GM18907 (cell line): ENCODE measurements at regions not wholly inside any gene's neighbourhood (a gene's known extent, or its start where the extent isn't known, plus 50 kb on each side); places are given as distances from the start of the nearest gene placed in this dataset.

Experiments used
- ATAC-seq: cut with Tn5 transposase; IDR thresholded peaks from one replicate; pipeline ENCODE4 v1.9.1; 2021; ENCODE audit warnings: mild to moderate bottlenecking, moderate library complexity; ENCODE audit not compliant: unreplicated experiment

DNA sequence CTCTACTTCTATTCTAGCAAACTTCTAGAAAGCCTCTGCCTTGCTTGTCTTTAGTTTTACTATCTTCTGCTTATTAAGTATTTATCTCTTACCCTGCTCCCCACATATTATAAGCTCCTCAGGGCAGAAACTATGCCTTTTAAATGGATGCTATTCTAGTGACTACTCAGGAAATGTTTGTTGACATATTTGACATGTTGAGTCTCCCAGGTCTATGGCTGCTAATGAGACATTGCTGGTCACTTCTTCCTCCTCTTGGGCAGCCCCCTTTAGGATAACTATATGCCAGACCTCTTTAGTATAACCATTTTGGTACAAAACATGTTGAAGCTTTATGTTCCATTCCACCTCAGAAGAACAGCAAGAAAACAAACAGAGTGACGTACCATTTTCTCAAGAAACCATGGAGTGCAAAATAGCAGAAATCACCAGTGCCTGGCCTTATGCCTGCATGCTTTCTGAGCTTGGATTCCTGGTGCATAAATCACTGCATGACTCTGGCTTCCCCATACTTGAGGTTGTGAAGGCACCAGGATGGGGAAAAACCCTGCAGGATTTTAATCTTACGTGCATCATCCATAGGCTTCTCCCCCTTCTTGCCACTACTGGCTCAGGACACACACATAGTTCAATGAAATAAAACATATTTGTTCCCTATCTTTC, 202.6 kb downstream of the TMX1 start:
- no peak for ATAC-seq

DNA sequence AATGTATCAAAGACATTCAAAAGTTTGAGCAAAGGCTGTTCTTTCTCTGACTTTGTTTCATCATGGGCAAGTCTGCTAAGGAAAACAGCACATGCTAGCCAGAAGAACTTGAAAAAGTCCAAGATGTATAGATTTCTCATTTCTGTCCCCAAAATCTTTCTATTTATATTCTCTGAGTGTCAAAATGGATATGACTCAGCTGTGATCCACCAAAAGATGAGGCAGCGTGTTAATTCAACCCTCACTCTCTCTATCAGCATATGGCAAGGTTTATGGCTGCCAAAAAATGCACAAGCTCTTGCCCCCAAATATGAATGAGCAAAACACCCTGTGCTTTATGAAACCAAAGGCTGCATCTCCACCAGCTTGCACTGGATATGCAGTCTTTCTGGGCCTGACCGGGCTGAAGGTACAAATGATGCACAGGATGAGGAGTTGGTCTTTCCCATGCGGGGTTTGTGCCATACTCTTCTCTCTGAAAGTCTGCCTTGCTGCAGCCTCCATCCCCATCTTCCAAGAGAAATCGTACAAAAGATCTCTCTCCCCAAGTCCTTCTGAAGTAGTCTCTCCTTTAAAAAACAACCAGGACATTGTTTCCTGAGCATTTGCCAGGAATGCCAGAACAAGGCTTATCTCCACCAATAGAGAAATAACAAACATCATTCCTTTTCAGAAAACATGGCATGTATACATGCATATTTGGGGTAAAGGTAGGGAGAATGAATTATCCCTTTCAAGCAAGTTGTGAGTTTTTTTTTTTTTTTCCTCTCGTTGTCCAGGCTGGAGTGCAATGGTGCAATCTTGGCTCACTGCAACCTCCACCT, 203.4 kb downstream of the TMX1 start:
- no peak for ATAC-seq

- ATAC-seq, result no peak
Observed at GRCh38 chr14:51444353-51445000, 204.4 kb downstream of the TMX1 start.

DNA sequence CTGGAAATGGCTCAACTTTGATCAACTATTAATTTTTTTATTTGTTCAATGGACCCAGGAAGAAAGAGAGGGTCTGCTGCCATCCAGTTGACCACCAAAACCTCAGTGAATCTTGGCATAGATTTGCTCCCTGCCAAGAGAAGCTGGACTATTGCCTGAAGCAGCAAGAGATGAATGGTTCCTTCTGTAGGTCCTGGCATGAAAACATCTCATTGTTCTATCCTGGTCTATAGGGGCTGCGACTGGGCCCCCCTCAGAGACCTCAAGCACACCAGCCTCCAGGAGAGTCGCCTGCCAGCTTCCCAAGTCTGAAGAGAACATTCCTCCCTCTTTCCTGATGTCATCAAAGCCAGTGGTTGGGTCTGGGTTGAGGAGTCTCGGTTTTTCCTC, 204.9 kb downstream of the TMX1 start:
- ATAC-seq, result no peak

- ATAC-seq, result no peak
Observed at GRCh38 chr14:51446771-51447170, 204.9 kb upstream of the FRMD6 start.

GRCh38 chr14:51447411-51447810, 204.3 kb upstream of the FRMD6 start:
- ATAC-seq, result no peak

DNA sequence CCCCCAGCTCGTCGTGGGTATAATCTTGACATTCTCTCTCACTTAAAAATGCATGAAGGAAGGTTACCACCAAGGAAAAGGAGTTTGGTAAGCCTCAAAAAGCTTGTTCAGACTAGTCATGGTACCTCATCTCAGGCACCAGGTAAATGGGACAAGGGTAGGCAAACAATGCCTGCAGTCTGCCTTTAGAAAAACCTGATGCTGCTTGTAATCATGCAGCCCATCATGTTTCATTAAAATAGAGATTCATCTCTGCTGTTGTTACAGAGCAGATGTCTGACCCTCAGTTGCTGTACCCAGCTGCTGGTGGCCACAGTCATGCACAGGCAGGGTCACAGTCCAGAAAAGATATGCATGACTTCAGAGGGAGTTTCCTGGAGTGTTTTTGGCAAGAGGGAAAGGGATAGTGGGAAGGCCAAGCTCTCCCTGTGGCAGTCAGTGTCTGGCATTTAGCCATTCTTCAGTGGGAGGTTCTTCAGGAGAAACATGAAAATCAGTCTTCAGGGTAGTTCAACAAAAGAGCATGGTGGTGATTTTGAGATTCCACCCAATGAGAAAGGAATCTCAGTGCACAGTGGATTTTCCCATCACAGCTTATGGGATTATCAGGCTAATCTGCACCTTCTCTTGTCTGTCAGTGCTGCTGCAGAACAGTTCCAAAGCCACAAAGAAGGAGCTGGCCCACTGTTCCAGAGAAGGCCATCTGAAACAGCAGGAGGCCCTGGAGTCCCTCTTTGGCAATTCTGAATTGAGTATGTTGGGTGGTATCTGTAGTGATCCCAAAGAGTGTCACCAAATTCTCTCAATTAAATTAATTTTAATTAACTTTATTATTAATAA, 202.7 kb upstream of the FRMD6 start:
- ATAC-seq, result no peak

DNA sequence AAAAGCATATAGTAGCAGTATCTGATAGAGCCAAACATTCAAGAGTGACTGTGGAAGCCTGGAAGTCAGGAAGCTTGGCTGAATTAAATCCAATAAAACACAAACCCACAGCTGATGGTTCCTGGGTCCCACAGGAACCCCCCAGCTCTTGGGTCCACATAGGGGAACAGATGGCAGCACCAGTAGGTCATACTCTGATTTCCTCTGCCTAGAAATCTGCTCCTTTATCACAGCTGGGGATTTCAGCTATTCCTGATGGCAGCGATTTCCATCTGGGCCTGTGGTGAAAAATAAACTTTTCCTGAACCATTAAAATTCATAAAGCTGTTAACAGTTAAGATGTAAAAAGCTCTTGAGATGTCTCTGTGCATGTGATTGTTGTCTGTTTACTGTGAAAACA, 202.0 kb upstream of the FRMD6 start:
- ATAC-seq, result no peak

DNA sequence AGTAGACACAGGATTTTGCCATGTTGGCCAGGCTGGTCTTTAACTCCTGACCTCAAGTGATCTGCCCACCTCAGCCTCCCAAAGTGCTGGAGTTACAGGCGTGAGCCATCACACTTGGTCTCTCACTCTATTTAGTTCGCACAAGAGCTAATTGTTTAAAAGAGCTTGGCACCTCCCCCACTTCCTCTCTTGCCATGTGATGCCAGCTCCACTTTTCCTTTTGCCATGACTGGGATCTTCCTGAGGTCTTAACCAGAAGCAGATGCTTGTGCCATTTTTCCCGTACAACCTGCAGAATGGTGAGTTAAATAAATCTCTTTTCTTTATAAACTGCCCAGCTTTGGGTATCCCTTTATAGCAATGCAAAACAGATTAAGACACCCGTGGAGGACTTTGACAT, 200.1 kb upstream of the FRMD6 start:
- no peak for ATAC-seq

- no peak for ATAC-seq
Observed at GRCh38 chr14:51453869-51454268, 197.8 kb upstream of the FRMD6 start.

DNA sequence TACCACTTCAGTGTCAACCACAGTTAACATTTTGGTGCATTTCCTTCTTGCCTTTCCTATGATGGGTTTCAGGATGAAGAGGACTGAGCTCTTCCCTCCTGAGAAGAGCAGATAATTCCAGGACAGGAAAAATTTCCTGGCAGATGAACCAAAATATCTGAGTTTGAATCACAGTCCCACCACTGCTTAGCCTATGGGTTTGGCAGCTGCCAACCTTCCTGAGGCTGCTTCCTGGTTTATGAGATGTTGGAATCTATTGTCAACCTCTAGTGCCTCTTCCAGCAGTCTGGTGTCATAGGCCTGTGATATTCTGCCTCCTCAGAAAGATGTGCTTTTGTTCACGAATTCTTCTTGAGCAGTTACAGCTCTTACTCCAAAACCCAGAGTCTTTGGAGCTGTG, 197.4 kb upstream of the FRMD6 start:
- no peak for ATAC-seq

DNA sequence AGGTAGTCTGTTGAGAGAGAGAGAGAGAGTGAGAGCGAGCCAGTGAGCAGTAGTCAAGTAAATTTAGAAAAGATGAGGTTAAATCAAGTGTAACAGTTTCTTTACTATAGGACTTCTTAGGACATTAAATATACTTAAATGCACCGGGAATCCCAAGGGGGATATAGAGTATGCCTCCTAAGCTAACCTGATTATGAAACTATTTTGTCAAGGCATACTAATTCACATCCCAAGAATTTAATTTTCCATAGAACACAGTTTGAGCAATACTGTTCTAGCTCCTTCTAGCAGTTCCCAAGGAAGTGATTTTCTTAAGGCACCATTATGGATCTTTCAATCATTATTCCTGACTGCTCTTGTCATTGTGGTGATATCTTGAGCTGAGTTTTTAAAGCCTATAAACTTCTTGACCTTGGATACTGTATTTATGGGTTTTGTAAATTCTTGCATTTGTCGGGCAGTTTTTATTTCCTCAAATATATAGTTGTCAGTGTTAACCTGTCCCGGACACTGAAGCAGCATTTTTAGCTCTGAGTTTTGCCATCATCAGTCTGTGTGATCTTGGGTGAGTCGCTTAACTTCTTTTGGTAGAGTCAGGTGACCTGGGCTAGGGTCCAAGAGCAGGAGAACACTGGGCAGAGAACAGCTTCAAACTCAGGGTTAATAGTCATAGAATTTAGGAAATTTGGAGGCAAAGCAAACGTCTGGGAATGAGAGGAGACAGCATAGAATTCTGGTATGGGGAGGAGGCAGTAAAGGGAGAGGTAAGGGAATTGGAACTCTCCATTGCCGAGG, 196.5 kb upstream of the FRMD6 start:
- ATAC-seq, result no peak

GRCh38 chr14:51457843-51458562, 193.7 kb upstream of the FRMD6 start:
- ATAC-seq, result no peak

DNA sequence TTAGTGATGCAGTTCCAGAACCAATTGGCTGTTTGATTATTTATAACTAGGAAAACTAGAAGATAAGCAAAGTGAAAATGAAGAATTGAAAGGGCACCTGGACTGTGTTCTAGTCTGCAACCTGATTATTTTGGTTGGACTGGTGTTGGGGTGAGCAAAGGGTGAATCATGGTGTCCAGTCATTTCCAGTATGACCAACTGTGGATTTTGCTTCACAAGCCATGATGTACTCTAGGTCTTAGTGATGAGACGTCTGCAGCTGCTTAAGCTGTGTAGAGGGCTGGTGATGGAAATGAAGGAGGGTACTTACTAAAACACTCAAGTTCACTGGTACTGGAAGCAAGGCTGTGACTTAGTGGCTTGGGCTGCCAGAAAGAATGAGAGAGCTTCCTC, 193.2 kb upstream of the FRMD6 start:
- ATAC-seq, result no peak

- no peak for ATAC-seq
Observed at GRCh38 chr14:51460011-51460410, 191.7 kb upstream of the FRMD6 start.

GRCh38 chr14:51462182-51462581, 189.5 kb upstream of the FRMD6 start:
- ATAC-seq, result no peak

- ATAC-seq, result no peak
Observed at GRCh38 chr14:51462706-51463105, 189.0 kb upstream of the FRMD6 start.

GRCh38 chr14:51463461-51463860, 188.2 kb upstream of the FRMD6 start:
- ATAC-seq, result no peak

- ATAC-seq, result no peak
Observed at GRCh38 chr14:51464411-51464810, 187.3 kb upstream of the FRMD6 start.

- ATAC-seq, result no peak
Observed at GRCh38 chr14:51465486-51465885, 186.2 kb upstream of the FRMD6 start.
